DOHH2 (cell line): ENCODE measurements at regions not wholly inside any gene's neighbourhood (a gene's known extent, or its start where the extent isn't known, plus 50 kb on each side); places are given as distances from the start of the nearest gene placed in this dataset.

Experiments
- H3F3A ChIP-seq: fragments of 200-600 bp; sonication (generic), shearing (Covaris generic); 2 replicates; pipeline ENCODE4 v1.6.0; 2016; ENCODE audit warnings: antibody characterized with exemption, mild to moderate bottlenecking; ENCODE audit not compliant: control insufficient read depth, insufficient read depth
- H3K27ac ChIP-seq: fragments of 200-600 bp; sonication (generic); 2 replicates; pipeline ENCODE4 v1.5.1; 2014; ENCODE audit warnings: low read depth, mild to moderate bottlenecking, low read length, moderate library complexity
- H3K27me3 ChIP-seq: fragments of 200-600 bp; sonication (generic); 2 replicates; pipeline ENCODE4 v1.6.1; 2014; ENCODE audit warnings: mild to moderate bottlenecking, low read length, mixed read lengths; ENCODE audit not compliant: control insufficient read depth
- H3K36me3 ChIP-seq: fragments of 200-600 bp; sonication (generic); 2 replicates; pipeline ENCODE4 v1.6.1; 2014; ENCODE audit warnings: mild to moderate bottlenecking, low read length, moderate library complexity, mixed read lengths; ENCODE audit not compliant: control insufficient read depth
- H3K4me1 ChIP-seq: fragments of 200-600 bp; sonication (generic); 2 replicates; pipeline ENCODE4 v1.6.1; 2014; ENCODE audit warnings: mild to moderate bottlenecking, low read length, mixed read lengths; ENCODE audit not compliant: control insufficient read depth
- H3K4me2 ChIP-seq: fragments of 200-600 bp; sonication (generic); 2 replicates; pipeline ENCODE4 v1.6.0; 2014; ENCODE audit warnings: mild to moderate bottlenecking, low read length, moderate library complexity
- H3K4me3 ChIP-seq: fragments of 200-600 bp; sonication (generic); 2 replicates; pipeline ENCODE4 v1.5.1; 2014; ENCODE audit warnings: mild to moderate bottlenecking, low read length, mixed read lengths
- H3K79me2 ChIP-seq: fragments of 200-600 bp; sonication (generic); 2 replicates; pipeline ENCODE4 v1.6.1; 2014; ENCODE audit warnings: mild to moderate bottlenecking, low read length, mixed read lengths; ENCODE audit not compliant: control insufficient read depth
- H3K9me2 ChIP-seq: fragments of 200-600 bp; sonication (generic); replicated peaks from 2 replicates; pipeline ENCODE4 v1.6.1; 2014; ENCODE audit warnings: mild to moderate bottlenecking, low read length, mixed read lengths; ENCODE audit not compliant: control insufficient read depth
- H3K9me3 ChIP-seq: fragments of 200-600 bp; sonication (generic); 2 replicates; pipeline ENCODE4 v1.6.1; 2014; ENCODE audit warnings: antibody characterized with exemption, low read length, mixed read lengths; ENCODE audit not compliant: control insufficient read depth, insufficient read depth
- H4K20me1 ChIP-seq: fragments of 200-600 bp; sonication (generic); 2 replicates; pipeline ENCODE4 v1.6.0; 2014; ENCODE audit warnings: low read depth, mild to moderate bottlenecking, antibody characterized with exemption, low read length, moderate library complexity; ENCODE audit not compliant: control insufficient read depth, insufficient read depth
- EZH2phosphoT487 ChIP-seq: fragments of 200-600 bp; sonication (generic); IDR thresholded peaks from 2 replicates; pipeline ENCODE4 v1.6.1; 2017; ENCODE audit warnings: borderline replicate concordance, mild to moderate bottlenecking, antibody characterized with exemption, low read length, moderate library complexity, mixed read lengths
- TF ChIP-seq, protein P1 (sequence below): fragments of 200-600 bp; sonication (generic); IDR thresholded peaks from one replicate; pipeline ENCODE4 v1.5.1; 2014; ENCODE audit warnings: antibody characterized with exemption, mild to moderate bottlenecking, low read depth, low read length; ENCODE audit not compliant: poor library complexity, severe bottlenecking

DNA sequence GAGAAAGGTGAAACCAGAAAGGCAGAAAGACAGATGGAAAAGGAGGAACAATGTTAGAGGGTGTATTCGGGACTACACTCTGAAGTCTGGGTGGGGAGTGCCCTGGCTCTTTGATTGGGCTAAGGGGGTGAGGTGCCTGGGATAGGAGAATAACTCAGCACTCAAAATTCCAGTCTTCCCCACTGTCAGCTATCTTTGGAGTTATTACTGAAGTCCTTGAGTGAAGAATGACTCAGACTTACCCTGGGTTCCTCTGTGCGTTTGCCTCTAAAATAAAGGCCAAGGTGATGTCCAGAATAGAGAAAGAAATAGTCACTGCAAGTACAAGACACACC is 151.8 kb upstream of the SERPINE2 start:
- Histone ChIP-seq H3F3A (no peaks in the 10 kb centered on the region), H4K20me1 (no peaks in the 10 kb centered on the region), H3K4me2 (no peak overlapping the region), H3K4me3 (no peak overlapping the region), H3K27me3 (no peaks in the 10 kb centered on the region), H3K36me3 (no peaks in the 10 kb centered on the region), H3K4me1 (no peaks in the 10 kb centered on the region), H3K9me2 (no peaks in the 10 kb centered on the region), H3K27ac (no peak overlapping the region), H3K9me3 (no peaks in the 10 kb centered on the region), H3K79me2 (no peaks in the 10 kb centered on the region)
- no peak for TF ChIP-seq EZH2phosphoT487
- TF ChIP-seq, protein P1, sequence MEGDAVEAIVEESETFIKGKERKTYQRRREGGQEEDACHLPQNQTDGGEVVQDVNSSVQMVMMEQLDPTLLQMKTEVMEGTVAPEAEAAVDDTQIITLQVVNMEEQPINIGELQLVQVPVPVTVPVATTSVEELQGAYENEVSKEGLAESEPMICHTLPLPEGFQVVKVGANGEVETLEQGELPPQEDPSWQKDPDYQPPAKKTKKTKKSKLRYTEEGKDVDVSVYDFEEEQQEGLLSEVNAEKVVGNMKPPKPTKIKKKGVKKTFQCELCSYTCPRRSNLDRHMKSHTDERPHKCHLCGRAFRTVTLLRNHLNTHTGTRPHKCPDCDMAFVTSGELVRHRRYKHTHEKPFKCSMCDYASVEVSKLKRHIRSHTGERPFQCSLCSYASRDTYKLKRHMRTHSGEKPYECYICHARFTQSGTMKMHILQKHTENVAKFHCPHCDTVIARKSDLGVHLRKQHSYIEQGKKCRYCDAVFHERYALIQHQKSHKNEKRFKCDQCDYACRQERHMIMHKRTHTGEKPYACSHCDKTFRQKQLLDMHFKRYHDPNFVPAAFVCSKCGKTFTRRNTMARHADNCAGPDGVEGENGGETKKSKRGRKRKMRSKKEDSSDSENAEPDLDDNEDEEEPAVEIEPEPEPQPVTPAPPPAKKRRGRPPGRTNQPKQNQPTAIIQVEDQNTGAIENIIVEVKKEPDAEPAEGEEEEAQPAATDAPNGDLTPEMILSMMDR = no peak

DNA sequence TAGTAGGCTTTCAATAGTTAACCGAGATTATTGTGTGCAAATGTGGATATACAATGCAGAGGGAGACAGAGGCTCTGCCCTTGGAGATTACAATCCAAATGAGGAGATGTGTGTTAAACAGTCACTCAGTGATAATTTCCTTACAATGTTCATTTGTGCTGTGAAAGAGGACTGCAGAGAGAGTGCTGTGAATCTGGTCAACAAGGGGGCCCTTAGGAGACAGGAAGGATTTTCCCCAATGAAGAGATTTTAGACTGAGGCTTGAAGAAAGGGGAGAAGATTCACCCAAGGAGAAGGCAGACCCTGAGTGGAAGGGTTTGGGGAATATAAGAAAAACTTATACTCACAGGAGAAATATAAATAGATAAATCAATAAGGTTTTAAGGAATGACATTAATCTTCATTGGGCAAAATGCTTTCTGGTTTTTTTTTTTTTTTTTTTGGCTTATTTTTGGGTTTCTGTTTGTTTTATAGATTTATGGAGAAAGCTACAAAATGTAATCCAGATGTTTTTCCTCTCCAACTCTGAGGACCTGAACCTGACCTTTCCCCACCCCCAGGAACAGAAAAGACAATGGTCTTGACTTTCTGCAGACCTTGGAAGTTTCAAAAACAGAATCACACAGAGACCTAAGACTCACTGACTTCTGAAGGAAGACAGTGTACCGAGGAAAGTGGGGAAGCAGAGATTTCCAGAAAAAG is 151.3 kb upstream of the SERPINE2 start:
- Histone ChIP-seq H3K4me1 (no peaks in the 10 kb centered on the region), H3K79me2 (no peaks in the 10 kb centered on the region), H3K4me3 (no peak overlapping the region)

DNA sequence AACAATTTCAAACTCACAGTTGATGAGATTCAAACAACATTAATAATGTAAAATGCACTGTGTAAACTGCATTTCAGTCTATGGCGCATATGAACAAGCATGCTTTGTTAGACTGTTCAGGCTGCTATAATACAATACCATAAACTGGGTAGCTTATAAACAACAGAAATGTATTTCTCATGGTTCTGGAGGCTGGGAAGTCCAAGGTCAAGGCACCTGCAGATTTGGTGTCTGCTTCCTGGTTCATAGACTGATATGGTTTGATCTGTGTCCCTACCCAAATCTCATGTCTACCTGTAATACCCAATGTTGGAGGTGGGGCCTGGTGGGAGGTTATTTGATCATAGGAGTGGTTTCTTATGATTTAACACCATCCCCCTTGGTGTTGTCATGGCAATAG is 148.1 kb upstream of the SERPINE2 start:
- Histone ChIP-seq H3K27ac (no peak overlapping the region), H3K36me3 (no peaks in the 10 kb centered on the region), H3K27me3 (no peaks in the 10 kb centered on the region), H3K4me1 (no peaks in the 10 kb centered on the region), H3K9me2 (no peaks in the 10 kb centered on the region), H3K4me2 (no peak overlapping the region), H3K79me2 (no peaks in the 10 kb centered on the region), H3F3A (no peaks in the 10 kb centered on the region), H3K9me3 (no peaks in the 10 kb centered on the region), H4K20me1 (no peaks in the 10 kb centered on the region), H3K4me3 (no peak overlapping the region)
- TF ChIP-seq EZH2phosphoT487 = no peak
- TF ChIP-seq, protein P1 = no peak

More for the DNA sequence above, 151.3 kb upstream of the SERPINE2 start:
- H3K36me3 ChIP-seq = no peaks in the 10 kb centered on the region
- TF ChIP-seq, protein P1 = no peak
- TF ChIP-seq EZH2phosphoT487 = no peak
- H3F3A ChIP-seq = no peaks in the 10 kb centered on the region
- no peaks in the 10 kb centered on the region for H3K27me3 ChIP-seq
- H3K4me2 ChIP-seq = no peak overlapping the region
- no peaks in the 10 kb centered on the region for H4K20me1 ChIP-seq
- no peaks in the 10 kb centered on the region for H3K9me2 ChIP-seq
- H3K9me3 ChIP-seq = no peaks in the 10 kb centered on the region
- H3K27ac ChIP-seq = no peak overlapping the region
